SK-N-SH (cell line): ENCODE measurements at regions not wholly inside any gene's neighbourhood (a gene's known extent, or its start where the extent isn't known, plus 50 kb on each side); places are given as distances from the start of the nearest gene placed in this dataset.

Source experiments
- CTCF ChIA-PET: fragments of 300-600, 350-600 bp; formaldehyde crosslinking; extraction: SDS; loops from one replicate; lab custom pipeline; 2021; lab: Yijun Ruan, JAX
- POLR2A ChIA-PET: fragments of 350-600 bp; sonication (Branson Sonifier 250); formaldehyde crosslinking; extraction: SDS; loops from one replicate; lab custom pipeline; 2020; ENCODE audit warnings: antibody characterized with exemption, inconsistent platforms; lab: Yijun Ruan, JAX
- DNase-seq: peaks from one replicate; pipeline ENCODE4 v3.0.0; 2012
- H2AFZ ChIP-seq: fragments of 200-600 bp; sonication (generic); 2 replicates; pipeline ENCODE4 v1.8.1; 2016; ENCODE audit warnings: antibody characterized with exemption, mild to moderate bottlenecking, low read depth
- H3F3A ChIP-seq: fragments of 200-600 bp; sonication (generic); replicated peaks from 2 replicates; pipeline ENCODE3; 2016; ENCODE audit warnings: antibody characterized with exemption, mild to moderate bottlenecking; ENCODE audit not compliant: insufficient read depth
- H3K27ac ChIP-seq, 2 experiments: fragments of 200-500 bp in 1 of 2; fragments of 200-600 bp in 1 of 2; sonication (Bioruptor generic) in 1 of 2; sonication (generic), shearing (Covaris generic) in 1 of 2; 2 replicates each; pipeline versions ENCODE4 v1.5.1 to v1.6.1; 2014 to 2016; ENCODE audit warnings: low read depth in 2 of 2, inconsistent platforms in 1 of 2, low read length in 1 of 2, mild to moderate bottlenecking in 1 of 2, mixed read lengths in 1 of 2
- H3K27me3 ChIP-seq: fragments of 200-600 bp; sonication (generic), shearing (Covaris generic); 2 replicates; pipeline ENCODE4 v1.6.1; 2016; ENCODE audit warnings: mixed run types; ENCODE audit not compliant: insufficient read depth
- H3K36me3 ChIP-seq, 2 experiments: fragments of 200-500 bp in 1 of 2; fragments of 200-600 bp in 1 of 2; sonication (Bioruptor generic) in 1 of 2; sonication (generic) in 1 of 2; replicated peaks in 1 of 2; 2 replicates each; pipeline versions ENCODE3 to v1.5.1; 2014 to 2016; ENCODE audit warnings: low read length in 1 of 2, mild to moderate bottlenecking in 1 of 2; ENCODE audit not compliant: insufficient read depth in 2 of 2, control insufficient read depth in 1 of 2
- H3K4me1 ChIP-seq, 2 experiments: fragments of 200-500 bp in 1 of 2; fragments of 200-600 bp in 1 of 2; sonication (Bioruptor generic) in 1 of 2; sonication (generic), shearing (Covaris generic) in 1 of 2; 2 replicates each; pipeline versions ENCODE4 v1.5.1 to v1.6.1; 2014 to 2016; ENCODE audit warnings: low read depth in 1 of 2, low read length in 1 of 2, mixed run types in 1 of 2; ENCODE audit not compliant: insufficient read depth in 2 of 2, control insufficient read depth in 1 of 2
- H3K4me2 ChIP-seq: fragments of 200-600 bp; sonication (generic), shearing (Covaris generic); 2 replicates; pipeline ENCODE4 v1.6.1; 2017; ENCODE audit warnings: mixed run types
- H3K4me3 ChIP-seq, 2 experiments: fragments of 200-500 bp in 1 of 2; fragments of 200-600 bp in 1 of 2; sonication (Bioruptor generic) in 1 of 2; sonication (generic), shearing (Covaris generic) in 1 of 2; 2 replicates each; pipeline versions ENCODE4 v1.5.1 to v1.8.1; 2014 to 2016; ENCODE audit warnings: low read depth in 2 of 2, inconsistent platforms in 1 of 2, low read length in 1 of 2, mild to moderate bottlenecking in 1 of 2, mixed read lengths in 1 of 2, moderate library complexity in 1 of 2
- H3K79me2 ChIP-seq: fragments of 200-600 bp; sonication (generic); 2 replicates; pipeline ENCODE4 v1.8.1; 2017; ENCODE audit warnings: mild to moderate bottlenecking; ENCODE audit not compliant: insufficient read depth
- H3K9ac ChIP-seq: fragments of 200-600 bp; sonication (generic); 2 replicates; pipeline ENCODE4 v1.6.1; 2017; ENCODE audit warnings: mixed run types
- H3K9me2 ChIP-seq: fragments of 200-600 bp; sonication (generic); 2 replicates; pipeline ENCODE4 v1.6.1; 2017; ENCODE audit warnings: mixed run types
- H3K9me3 ChIP-seq: fragments of 200-600 bp; sonication (generic); 2 replicates; pipeline ENCODE4 v1.6.1; 2017; ENCODE audit warnings: mixed run types, mild to moderate bottlenecking, moderate library complexity
- H4K20me1 ChIP-seq: fragments of 200-600 bp; sonication (generic); 2 replicates; pipeline ENCODE4 v1.6.1; 2017; ENCODE audit warnings: mild to moderate bottlenecking, mixed run types; ENCODE audit not compliant: insufficient read depth
- ELF1 ChIP-seq: IDR thresholded peaks from 2 replicates; pipeline ENCODE4 v1.4.0; 2012
- GABPA ChIP-seq: IDR thresholded peaks from 2 replicates; pipeline ENCODE4 v1.4.0; 2012; ENCODE audit warnings: low read depth, mild to moderate bottlenecking
- JUND ChIP-seq: IDR thresholded peaks from 2 replicates; pipeline ENCODE4 v1.4.0; 2012
- NFIC ChIP-seq: IDR thresholded peaks from 2 replicates; pipeline ENCODE4 v1.4.0; 2012; ENCODE audit warnings: borderline replicate concordance
- NRF1 ChIP-seq: IDR thresholded peaks from 2 replicates; pipeline ENCODE4 v1.6.1; 2012; ENCODE audit warnings: low read depth, mild to moderate bottlenecking, low read length
- RAD21 ChIP-seq: IDR thresholded peaks from 2 replicates; pipeline ENCODE4 v1.6.1; 2012; ENCODE audit warnings: mild to moderate bottlenecking, low read length
- TAF1 ChIP-seq: IDR thresholded peaks from 2 replicates; pipeline ENCODE4 v1.6.1; 2012; ENCODE audit warnings: low read depth, mild to moderate bottlenecking, low read length, moderate library complexity, borderline replicate concordance
- TCF12 ChIP-seq: IDR thresholded peaks from 2 replicates; pipeline ENCODE4 v1.4.0; 2012
- WGBS: methylation state at CpG from one replicate; pipeline ENCODE4 v1.1.6; 2017; ENCODE audit warnings: low lambda C conversion rate; 5-methylcytosine and 5-hydroxymethylcytosine counted together
- TF ChIP-seq, protein P1 (sequence below): IDR thresholded peaks from 2 replicates; pipeline ENCODE4 v1.6.1; 2012; ENCODE audit warnings: mild to moderate bottlenecking, low read depth, low read length, moderate library complexity
- TF ChIP-seq, protein P2 (sequence below): IDR thresholded peaks from 2 replicates; pipeline ENCODE4 v1.4.0; 2012; ENCODE audit warnings: low read depth
- TF ChIP-seq, protein P3 (sequence below): fragments of 150-350 bp; IDR thresholded peaks from 2 replicates; pipeline ENCODE4 v1.6.1; 2016; ENCODE audit warnings: mild to moderate bottlenecking, low read depth, low read length
- TF ChIP-seq, protein P4 (sequence below): IDR thresholded peaks from 2 replicates; pipeline ENCODE4 v1.4.0; 2012; ENCODE audit warnings: low read depth, borderline replicate concordance
- TF ChIP-seq, protein P5 (sequence below): IDR thresholded peaks from 2 replicates; pipeline ENCODE4 v1.4.0; 2012; ENCODE audit warnings: low read depth, borderline replicate concordance

DNA sequence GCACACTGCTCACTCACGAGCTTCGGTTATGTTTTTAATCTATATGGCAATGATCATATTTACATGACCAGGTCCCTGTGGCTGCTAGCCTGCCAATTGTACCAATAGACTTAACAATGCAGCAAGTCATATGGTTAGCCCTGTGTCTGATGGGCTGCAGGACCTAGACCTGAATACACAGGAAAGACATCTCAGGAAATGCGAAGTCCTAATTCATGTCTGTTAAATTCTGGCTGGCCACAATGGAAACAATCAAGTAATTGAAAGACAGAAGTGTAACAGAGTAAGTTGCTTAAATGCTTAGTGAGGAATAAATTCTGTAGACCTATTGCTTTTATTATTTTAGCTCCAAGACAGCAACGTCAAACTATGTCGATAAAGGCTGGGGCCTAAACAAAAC is 112.4 kb upstream of the FZD8 start:
- 80% methylated on average over 5 of the region's 5 CpGs for WGBS
- Histone ChIP-seq H3K4me2 (no peak overlapping the region), H3K36me3 (no peaks in the 10 kb centered on the region), H3K9me2 (no peaks in the 10 kb centered on the region), H4K20me1 (no peaks in the 10 kb centered on the region), H3K4me3 (no peak overlapping the region), H2AFZ (no peak overlapping the region), H3K27me3 (no peaks in the 10 kb centered on the region; the same call in 1 of the 2 replicates), H3K79me2 (no peaks in the 10 kb centered on the region), H3F3A (no peaks in the 10 kb centered on the region), H3K4me1 (no peaks in the 10 kb centered on the region), H3K27ac (no peak overlapping the region), H3K9ac (no peak overlapping the region), H3K9me3 (no peaks in the 10 kb centered on the region)
- CTCF ChIA-PET, result no interaction called here
- DNase-seq, result no peak
- TF ChIP-seq JUND, result no peak
- no peak for TF ChIP-seq NFIC
- TF ChIP-seq, protein P1, sequence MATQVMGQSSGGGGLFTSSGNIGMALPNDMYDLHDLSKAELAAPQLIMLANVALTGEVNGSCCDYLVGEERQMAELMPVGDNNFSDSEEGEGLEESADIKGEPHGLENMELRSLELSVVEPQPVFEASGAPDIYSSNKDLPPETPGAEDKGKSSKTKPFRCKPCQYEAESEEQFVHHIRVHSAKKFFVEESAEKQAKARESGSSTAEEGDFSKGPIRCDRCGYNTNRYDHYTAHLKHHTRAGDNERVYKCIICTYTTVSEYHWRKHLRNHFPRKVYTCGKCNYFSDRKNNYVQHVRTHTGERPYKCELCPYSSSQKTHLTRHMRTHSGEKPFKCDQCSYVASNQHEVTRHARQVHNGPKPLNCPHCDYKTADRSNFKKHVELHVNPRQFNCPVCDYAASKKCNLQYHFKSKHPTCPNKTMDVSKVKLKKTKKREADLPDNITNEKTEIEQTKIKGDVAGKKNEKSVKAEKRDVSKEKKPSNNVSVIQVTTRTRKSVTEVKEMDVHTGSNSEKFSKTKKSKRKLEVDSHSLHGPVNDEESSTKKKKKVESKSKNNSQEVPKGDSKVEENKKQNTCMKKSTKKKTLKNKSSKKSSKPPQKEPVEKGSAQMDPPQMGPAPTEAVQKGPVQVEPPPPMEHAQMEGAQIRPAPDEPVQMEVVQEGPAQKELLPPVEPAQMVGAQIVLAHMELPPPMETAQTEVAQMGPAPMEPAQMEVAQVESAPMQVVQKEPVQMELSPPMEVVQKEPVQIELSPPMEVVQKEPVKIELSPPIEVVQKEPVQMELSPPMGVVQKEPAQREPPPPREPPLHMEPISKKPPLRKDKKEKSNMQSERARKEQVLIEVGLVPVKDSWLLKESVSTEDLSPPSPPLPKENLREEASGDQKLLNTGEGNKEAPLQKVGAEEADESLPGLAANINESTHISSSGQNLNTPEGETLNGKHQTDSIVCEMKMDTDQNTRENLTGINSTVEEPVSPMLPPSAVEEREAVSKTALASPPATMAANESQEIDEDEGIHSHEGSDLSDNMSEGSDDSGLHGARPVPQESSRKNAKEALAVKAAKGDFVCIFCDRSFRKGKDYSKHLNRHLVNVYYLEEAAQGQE, result no peak
- TF ChIP-seq, protein P2, sequence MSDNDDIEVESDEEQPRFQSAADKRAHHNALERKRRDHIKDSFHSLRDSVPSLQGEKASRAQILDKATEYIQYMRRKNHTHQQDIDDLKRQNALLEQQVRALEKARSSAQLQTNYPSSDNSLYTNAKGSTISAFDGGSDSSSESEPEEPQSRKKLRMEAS, result no peak
- no peak for TF ChIP-seq NRF1
- TF ChIP-seq ELF1, result no peak
- TF ChIP-seq, protein P3, sequence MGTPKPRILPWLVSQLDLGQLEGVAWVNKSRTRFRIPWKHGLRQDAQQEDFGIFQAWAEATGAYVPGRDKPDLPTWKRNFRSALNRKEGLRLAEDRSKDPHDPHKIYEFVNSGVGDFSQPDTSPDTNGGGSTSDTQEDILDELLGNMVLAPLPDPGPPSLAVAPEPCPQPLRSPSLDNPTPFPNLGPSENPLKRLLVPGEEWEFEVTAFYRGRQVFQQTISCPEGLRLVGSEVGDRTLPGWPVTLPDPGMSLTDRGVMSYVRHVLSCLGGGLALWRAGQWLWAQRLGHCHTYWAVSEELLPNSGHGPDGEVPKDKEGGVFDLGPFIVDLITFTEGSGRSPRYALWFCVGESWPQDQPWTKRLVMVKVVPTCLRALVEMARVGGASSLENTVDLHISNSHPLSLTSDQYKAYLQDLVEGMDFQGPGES, result no peak
- no peak for TF ChIP-seq RAD21
- TF ChIP-seq TAF1, result no peak
- no peak for TF ChIP-seq TCF12
- TF ChIP-seq, protein P4, sequence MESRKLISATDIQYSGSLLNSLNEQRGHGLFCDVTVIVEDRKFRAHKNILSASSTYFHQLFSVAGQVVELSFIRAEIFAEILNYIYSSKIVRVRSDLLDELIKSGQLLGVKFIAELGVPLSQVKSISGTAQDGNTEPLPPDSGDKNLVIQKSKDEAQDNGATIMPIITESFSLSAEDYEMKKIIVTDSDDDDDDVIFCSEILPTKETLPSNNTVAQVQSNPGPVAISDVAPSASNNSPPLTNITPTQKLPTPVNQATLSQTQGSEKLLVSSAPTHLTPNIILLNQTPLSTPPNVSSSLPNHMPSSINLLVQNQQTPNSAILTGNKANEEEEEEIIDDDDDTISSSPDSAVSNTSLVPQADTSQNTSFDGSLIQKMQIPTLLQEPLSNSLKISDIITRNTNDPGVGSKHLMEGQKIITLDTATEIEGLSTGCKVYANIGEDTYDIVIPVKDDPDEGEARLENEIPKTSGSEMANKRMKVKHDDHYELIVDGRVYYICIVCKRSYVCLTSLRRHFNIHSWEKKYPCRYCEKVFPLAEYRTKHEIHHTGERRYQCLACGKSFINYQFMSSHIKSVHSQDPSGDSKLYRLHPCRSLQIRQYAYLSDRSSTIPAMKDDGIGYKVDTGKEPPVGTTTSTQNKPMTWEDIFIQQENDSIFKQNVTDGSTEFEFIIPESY, result no peak
- TF ChIP-seq, protein P5, sequence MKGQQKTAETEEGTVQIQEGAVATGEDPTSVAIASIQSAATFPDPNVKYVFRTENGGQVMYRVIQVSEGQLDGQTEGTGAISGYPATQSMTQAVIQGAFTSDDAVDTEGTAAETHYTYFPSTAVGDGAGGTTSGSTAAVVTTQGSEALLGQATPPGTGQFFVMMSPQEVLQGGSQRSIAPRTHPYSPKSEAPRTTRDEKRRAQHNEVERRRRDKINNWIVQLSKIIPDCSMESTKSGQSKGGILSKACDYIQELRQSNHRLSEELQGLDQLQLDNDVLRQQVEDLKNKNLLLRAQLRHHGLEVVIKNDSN, result no peak
- TF ChIP-seq GABPA, result no peak
- POLR2A ChIA-PET, result no interaction called here
